Liver (tissue), 8 donors: ENCODE measurements at regions not wholly inside any gene's neighbourhood (a gene's known extent, or its start where the extent isn't known, plus 50 kb on each side); places are given as distances from the start of the nearest gene placed in this dataset.

Experiments used
- DNase-seq: peaks from one replicate; pipeline ENCODE4 v3.0.0-alpha.2; 2017; ENCODE audit warnings: low spot score
- H3K27ac ChIP-seq, 2 donors: one replicate each; pipeline ENCODE4 v1.7.0; 2013; ENCODE audit warnings: inconsistent platforms in 2 of 2, low read length in 2 of 2, control low read depth in 1 of 2, low read depth in 1 of 2, mild to moderate bottlenecking in 1 of 2
- H3K27me3 ChIP-seq, 4 donors: one replicate each; pipeline versions ENCODE4 v1.6.1 to v1.7.0; 2013; ENCODE audit warnings: low read length in 3 of 4, inconsistent platforms in 1 of 4, mild to moderate bottlenecking in 1 of 4, moderate library complexity in 1 of 4; ENCODE audit not compliant: control insufficient read depth in 4 of 4, insufficient read depth in 4 of 4
- H3K36me3 ChIP-seq, 4 donors: one replicate each; pipeline versions ENCODE4 v1.6.1 to v1.7.0; 2013; ENCODE audit warnings: low read length in 3 of 4, mild to moderate bottlenecking in 3 of 4, low read depth in 1 of 4, moderate library complexity in 1 of 4; ENCODE audit not compliant: control insufficient read depth in 4 of 4, insufficient read depth in 3 of 4
- H3K4me1 ChIP-seq, 4 donors: one replicate each; pipeline versions ENCODE4 v1.6.1 to v1.7.0; 2013; ENCODE audit warnings: low read length in 3 of 4, mild to moderate bottlenecking in 3 of 4, moderate library complexity in 1 of 4; ENCODE audit not compliant: control insufficient read depth in 4 of 4, insufficient read depth in 4 of 4
- H3K4me3 ChIP-seq, 3 donors: one replicate each; pipeline versions ENCODE4 v1.6.1 to v1.7.0; 2013; ENCODE audit warnings: low read length in 3 of 3, control low read depth in 1 of 3, low read depth in 1 of 3, mild to moderate bottlenecking in 1 of 3
- H3K9ac ChIP-seq, 2 donors: one replicate each; pipeline ENCODE4 v1.7.0; 2013; ENCODE audit warnings: low read length in 2 of 2, mild to moderate bottlenecking in 2 of 2, moderate library complexity in 2 of 2, control low read depth in 1 of 2, low read depth in 1 of 2
- H3K9me3 ChIP-seq, 4 donors: one replicate each; pipeline versions ENCODE4 v1.6.1 to v1.7.0; 2013; ENCODE audit warnings: low read length in 3 of 4; ENCODE audit not compliant: control insufficient read depth in 4 of 4
- ATF3 ChIP-seq: IDR thresholded peaks from 2 replicates; pipeline ENCODE4 v1.6.1; 2016; ENCODE audit warnings: antibody characterized with exemption
- CTCF ChIP-seq: fragments of 150-350 bp; IDR thresholded peaks from 2 replicates; pipeline ENCODE4 v1.5.1; 2017; ENCODE audit warnings: improper control_type of control experiment, low read depth, low read length; ENCODE audit not compliant: missing input control
- EGR1 ChIP-seq, 2 donors: IDR thresholded peaks; 2 replicates each; pipeline ENCODE4 v1.6.1; 2016 to 2018; ENCODE audit warnings: antibody characterized with exemption in 2 of 2, low read depth in 2 of 2
- FOXA1 ChIP-seq: IDR thresholded peaks from 2 replicates; pipeline ENCODE4 v1.6.1; 2016; ENCODE audit warnings: antibody characterized with exemption
- FOXA2 ChIP-seq: IDR thresholded peaks from 2 replicates; pipeline ENCODE4 v1.6.1; 2016; ENCODE audit warnings: antibody characterized with exemption
- GABPA ChIP-seq, 2 donors: IDR thresholded peaks in 1 of 2; conservative IDR thresholded peaks in 1 of 2; 2 replicates each; pipeline ENCODE4 v1.6.1; 2016; ENCODE audit warnings: antibody characterized with exemption in 2 of 2, mild to moderate bottlenecking in 1 of 2, moderate library complexity in 1 of 2
- HNF4A ChIP-seq, 2 donors: conservative IDR thresholded peaks; 2 replicates each; pipeline ENCODE4 v1.6.1; 2016; ENCODE audit warnings: antibody characterized with exemption in 2 of 2, mild to moderate bottlenecking in 2 of 2
- HNF4G ChIP-seq: IDR thresholded peaks from 2 replicates; pipeline ENCODE4 v1.6.1; 2016; ENCODE audit warnings: antibody characterized with exemption
- JUND ChIP-seq, 2 donors: IDR thresholded peaks; 2 replicates each; pipeline ENCODE4 v1.6.1; 2016; ENCODE audit warnings: antibody characterized with exemption in 2 of 2
- MAX ChIP-seq: IDR thresholded peaks from 2 replicates; pipeline ENCODE4 v1.6.1; 2016; ENCODE audit warnings: antibody characterized with exemption
- NR2F2 ChIP-seq: IDR thresholded peaks from 2 replicates; pipeline ENCODE4 v1.6.1; 2016; ENCODE audit warnings: antibody characterized with exemption
- RAD21 ChIP-seq, 2 donors: IDR thresholded peaks; 2 replicates each; pipeline ENCODE4 v1.6.1; 2016; ENCODE audit warnings: antibody characterized with exemption in 2 of 2, mild to moderate bottlenecking in 2 of 2
- REST ChIP-seq: IDR thresholded peaks from 2 replicates; pipeline ENCODE4 v1.6.1; 2016; ENCODE audit warnings: antibody characterized with exemption, mild to moderate bottlenecking
- SP1 ChIP-seq: IDR thresholded peaks from 2 replicates; pipeline ENCODE4 v1.6.1; 2018; ENCODE audit warnings: antibody characterized with exemption, mild to moderate bottlenecking
- TAF1 ChIP-seq: conservative IDR thresholded peaks from 2 replicates; pipeline ENCODE4 v1.6.1; 2016; ENCODE audit warnings: antibody characterized with exemption, mild to moderate bottlenecking
- YY1 ChIP-seq: IDR thresholded peaks from 2 replicates; pipeline ENCODE4 v1.6.1; 2016; ENCODE audit warnings: antibody characterized with exemption, mild to moderate bottlenecking
- ZBTB33 ChIP-seq: IDR thresholded peaks from 2 replicates; pipeline ENCODE4 v1.6.1; 2016; ENCODE audit warnings: antibody characterized with exemption
- WGBS: extraction: QIAGEN DNeasy Blood & Tissue Kit; methylation state at CpG from one replicate; pipeline ENCODE4 v1.1.7; 2013; 5-methylcytosine and 5-hydroxymethylcytosine counted together
- donor health status: healthy.
- donor health status: healthy.
- donor health status: healthy.
- donor health status: healthy.
- donor health status: healthy.

GRCh38 chr15:87207990-87208580 is 1048.5 kb downstream of the NTRK3 start:
- TF ChIP-seq JUND (IDR thresholded peaks at IDR 0.05) (no peak), FOXA1 (no peak), CTCF (no peak), SP1 (no peak), REST (no peak), HNF4G (no peak), GABPA (IDR thresholded peaks at IDR 0.05 in 1 of 2, conservative IDR thresholded peaks at IDR 0.05 in 1 of 2) (no peak)
- Histone ChIP-seq H3K9ac (no peak overlapping the region), H3K4me3 (no peak overlapping the region), H3K9me3 (peaks cover 0 to 3% (median 0%) of the 10 kb centered on the region in 4 donors), H3K36me3 (no peaks in the 10 kb centered on the region), H3K27ac (no peak overlapping the region), H3K27me3 (peaks cover 0 to 2% (median 0%) of the 10 kb centered on the region in 4 donors), H3K4me1 (no peaks in the 10 kb centered on the region)
- no peak for DNase-seq

GRCh38 chr15:87207251-87207650 is 1049.3 kb downstream of the NTRK3 start:
- Histone ChIP-seq H3K9me3 (peaks cover 0 to 3% (median 0%) of the 10 kb centered on the region in 4 donors), H3K4me3 (no peak overlapping the region), H3K4me1 (no peaks in the 10 kb centered on the region), H3K27ac (no peak overlapping the region), H3K9ac (no peak overlapping the region), H3K36me3 (no peaks in the 10 kb centered on the region), H3K27me3 (no peaks in the 10 kb centered on the region)
- WGBS: 79% methylated on average over 2 of the region's 2 CpGs
- TF ChIP-seq CTCF (no peak), HNF4A (conservative IDR thresholded peaks at IDR 0.05) (no peak), TAF1 (no peak), YY1 (no peak), SP1 (no peak), ZBTB33 (no peak), ATF3 (no peak), FOXA2 (no peak), MAX (no peak), EGR1 (IDR thresholded peaks at IDR 0.05; ENCODE audit: low read depth in 2 of 2) (no peak), FOXA1 (no peak), RAD21 (IDR thresholded peaks at IDR 0.05) (no peak), GABPA (IDR thresholded peaks at IDR 0.05 in 1 of 2, conservative IDR thresholded peaks at IDR 0.05 in 1 of 2) (no peak), REST (no peak), JUND (IDR thresholded peaks at IDR 0.05) (no peak), NR2F2 (no peak)
- DNase-seq: no peak
